H1 (cell line): ENCODE measurements at regions not wholly inside any gene's neighbourhood (a gene's known extent, or its start where the extent isn't known, plus 50 kb on each side); places are given as distances from the start of the nearest gene placed in this dataset.
"Not testable (repeated sequence)": the region's sequence is repeated elsewhere in the genome, so short reads cannot be mapped to it uniquely, and the experiment has no call there.

Source experiments
- CTCF ChIA-PET: fragments of 300-600 bp; sonication (Branson Sonifier 250); formaldehyde crosslinking; loops from one replicate; lab custom pipeline; 2021; ENCODE audit not compliant: partially characterized antibody; lab: Charles Lee
- POLR2A ChIA-PET: fragments of 300-600 bp; sonication (Branson Sonifier 250); formaldehyde crosslinking; loops from one replicate; lab custom pipeline; 2021; ENCODE audit warnings: inconsistent platforms; ENCODE audit not compliant: partially characterized antibody; lab: Charles Lee
- DNase-seq, 2 experiments: peaks; one replicate each; pipeline versions ENCODE4 v3.0.0 to v3.0.0-alpha.2; 2010 to 2022; ENCODE audit warnings: low spot score in 2 of 2, low read depth in 1 of 2, mixed read lengths in 1 of 2
- FAIRE-seq: peaks from 2 replicates; lab custom pipeline; 2011; peaks lifted over from hg19 to GRCh38; lab: Jason Lieb, UNC
- H2AFZ ChIP-seq: 2 replicates; pipeline ENCODE4 v1.8.1; 2012; ENCODE audit warnings: low read length, inconsistent platforms
- H2AK5ac ChIP-seq: 2 replicates; pipeline ENCODE4 v1.6.1; 2013; ENCODE audit warnings: low read depth, low read length
- H2BK120ac ChIP-seq: replicated peaks from 2 replicates; pipeline ENCODE3; 2013; ENCODE audit warnings: low read depth, low read length, inconsistent platforms
- H2BK12ac ChIP-seq: 2 replicates; pipeline ENCODE4 v1.6.1; 2013; ENCODE audit warnings: low read depth, low read length
- H2BK15ac ChIP-seq: 2 replicates; pipeline ENCODE4 v1.6.1; 2013; ENCODE audit warnings: low read length
- H2BK20ac ChIP-seq: 2 replicates; pipeline ENCODE4 v1.6.1; 2013; ENCODE audit warnings: low read length
- H2BK5ac ChIP-seq: 2 replicates; pipeline ENCODE4 v1.6.1; 2013; ENCODE audit warnings: low read depth, low read length
- H3K14ac ChIP-seq: 2 replicates; pipeline ENCODE4 v1.6.1; 2013; ENCODE audit warnings: inconsistent platforms; ENCODE audit not compliant: insufficient read length
- H3K18ac ChIP-seq: 2 replicates; pipeline ENCODE4 v1.6.1; 2013; ENCODE audit warnings: low read length; ENCODE audit errors: extremely low read depth
- H3K23ac ChIP-seq: 2 replicates; pipeline ENCODE4 v1.6.1; 2013; ENCODE audit warnings: inconsistent platforms; ENCODE audit not compliant: insufficient read length
- H3K23me2 ChIP-seq: 2 replicates; pipeline ENCODE4 v1.6.1; 2013; ENCODE audit warnings: low read depth, low read length
- H3K27ac ChIP-seq: 2 replicates; pipeline ENCODE4 v1.6.1; 2011; ENCODE audit warnings: low read depth, low read length, inconsistent platforms
- H3K27me3 ChIP-seq, 4 experiments: replicated peaks in 1 of 4; 1 replicate in 1 of 4; 2 replicates in 3 of 4; pipeline versions ENCODE4 v1.6.1 to v1.8.1; 2011 to 2013; ENCODE audit warnings: low read length in 3 of 4, mild to moderate bottlenecking in 3 of 4, inconsistent platforms in 2 of 4, mixed read lengths in 2 of 4, moderate library complexity in 1 of 4; ENCODE audit not compliant: control insufficient read depth in 3 of 4, insufficient read depth in 3 of 4; ENCODE audit errors: extremely low read depth in 1 of 4
- H3K36me3 ChIP-seq, 4 experiments: 2 replicates each; pipeline versions ENCODE4 v1.6.1 to v1.8.1; 2011 to 2013; ENCODE audit warnings: mild to moderate bottlenecking in 4 of 4, low read length in 3 of 4, moderate library complexity in 2 of 4, control low read depth in 1 of 4, inconsistent platforms in 1 of 4; ENCODE audit not compliant: insufficient read depth in 4 of 4, control insufficient read depth in 2 of 4
- H3K4ac ChIP-seq: replicated peaks from 2 replicates; pipeline ENCODE3; 2013; ENCODE audit warnings: low read length, low read depth, mixed read lengths, inconsistent platforms; ENCODE audit not compliant: insufficient read length
- H3K4me1 ChIP-seq, 4 experiments: replicated peaks in 1 of 4; 1 replicate in 1 of 4; 2 replicates in 3 of 4; pipeline versions ENCODE4 v1.6.1 to v1.8.1; 2011 to 2013; ENCODE audit warnings: low read length in 3 of 4, inconsistent platforms in 2 of 4, mixed read lengths in 1 of 4; ENCODE audit not compliant: insufficient read depth in 4 of 4, control insufficient read depth in 3 of 4
- H3K4me2 ChIP-seq, 2 experiments: 2 replicates each; pipeline versions ENCODE4 v1.6.1 to v1.8.1; 2011 to 2013; ENCODE audit warnings: low read depth in 2 of 2, low read length in 2 of 2, control low read depth in 1 of 2, inconsistent platforms in 1 of 2, mild to moderate bottlenecking in 1 of 2; ENCODE audit not compliant: insufficient read depth in 1 of 2
- H3K4me3 ChIP-seq, 4 experiments: fragments of 200-600, 300-600 bp in 1 of 4; sonication (generic), shearing (Covaris generic), sonication (Bioruptor Twin) in 1 of 4; 2 replicates each; pipeline versions ENCODE4 v1.5.1 to v1.8.1; 2011 to 2016; ENCODE audit warnings: low read length in 4 of 4, low read depth in 3 of 4, control low read depth in 2 of 4, inconsistent platforms in 2 of 4, mild to moderate bottlenecking in 2 of 4, mixed read lengths in 1 of 4, moderate library complexity in 1 of 4; ENCODE audit not compliant: insufficient read depth in 2 of 4; ENCODE audit errors: extremely low read depth in 1 of 4
- H3K56ac ChIP-seq: replicated peaks from 2 replicates; pipeline ENCODE3; 2013; ENCODE audit warnings: low read depth, mild to moderate bottlenecking, mixed read lengths, low read length, inconsistent platforms; ENCODE audit not compliant: insufficient read length
- H3K79me1 ChIP-seq: 2 replicates; pipeline ENCODE4 v1.6.1; 2013; ENCODE audit warnings: low read depth, low read length, control low read depth
- H3K79me2 ChIP-seq, 2 experiments: 2 replicates each; pipeline versions ENCODE4 v1.6.1 to v1.8.1; 2012 to 2013; ENCODE audit warnings: low read length in 2 of 2, mild to moderate bottlenecking in 2 of 2, inconsistent platforms in 1 of 2; ENCODE audit not compliant: insufficient read depth in 2 of 2, control insufficient read depth in 1 of 2
- H3K9ac ChIP-seq, 4 experiments: replicated peaks in 1 of 4; 1 replicate in 1 of 4; 2 replicates in 3 of 4; pipeline versions ENCODE4 v1.6.1 to v1.8.1; 2011 to 2013; ENCODE audit warnings: low read depth in 3 of 4, low read length in 3 of 4, control low read depth in 2 of 4, mild to moderate bottlenecking in 2 of 4, moderate library complexity in 2 of 4, inconsistent platforms in 1 of 4; ENCODE audit errors: extremely low read depth in 1 of 4
- H3K9me3 ChIP-seq, 2 experiments: 2 replicates each; pipeline versions ENCODE4 v1.6.1 to v1.8.1; 2012 to 2013; ENCODE audit warnings: mild to moderate bottlenecking in 2 of 2, moderate library complexity in 2 of 2, control low read depth in 1 of 2, inconsistent platforms in 1 of 2, low read depth in 1 of 2, low read length in 1 of 2, mixed read lengths in 1 of 2; ENCODE audit not compliant: insufficient read depth in 2 of 2
- H4K20me1 ChIP-seq, 2 experiments: replicated peaks in 1 of 2; 2 replicates each; pipeline versions ENCODE3 to v1.8.1; 2011 to 2013; ENCODE audit warnings: inconsistent platforms in 2 of 2, low read length in 2 of 2, mild to moderate bottlenecking in 1 of 2; ENCODE audit not compliant: insufficient read depth in 2 of 2, control insufficient read depth in 1 of 2
- H4K5ac ChIP-seq: 2 replicates; pipeline ENCODE4 v1.6.1; 2013; ENCODE audit warnings: low read length, low read depth, mixed read lengths, inconsistent platforms; ENCODE audit not compliant: insufficient read length
- H4K8ac ChIP-seq: 2 replicates; pipeline ENCODE4 v1.8.0; 2013; ENCODE audit warnings: mild to moderate bottlenecking, moderate library complexity, low read length, inconsistent platforms; ENCODE audit not compliant: insufficient read depth; ENCODE audit errors: extremely low read depth
- H4K91ac ChIP-seq: replicated peaks from 2 replicates; pipeline ENCODE3; 2013; ENCODE audit warnings: low read length, mixed read lengths, inconsistent platforms; ENCODE audit not compliant: insufficient read length
- WGBS, 2 experiments: shearing (Covaris generic) in 1 of 2; methylation state at CpG; one replicate each; pipeline versions ENCODE4 v1.1.6 to v1.1.7; 2013 to 2015; ENCODE audit warnings: low lambda C conversion rate in 2 of 2, mixed read lengths in 2 of 2, inconsistent platforms in 1 of 2, low coverage in 1 of 2, missing lambda C conversion rate in 1 of 2; ENCODE audit not compliant: insufficient replicate concordance in 2 of 2, insufficient coverage in 1 of 2, insufficient read length in 1 of 2; ENCODE audit errors: extremely low coverage in 1 of 2, missing lambda C conversion rate in 1 of 2; 5-methylcytosine and 5-hydroxymethylcytosine counted together

- POLR2A ChIA-PET, H3K27me3 ChIP-seq, H2BK120ac ChIP-seq, H3K18ac ChIP-seq, H3K23ac ChIP-seq, H2BK5ac ChIP-seq, DNase-seq, H3K14ac ChIP-seq, H3K79me2 ChIP-seq, H3K27ac ChIP-seq, FAIRE-seq, H2AK5ac ChIP-seq, H4K20me1 ChIP-seq, H3K79me1 ChIP-seq, H3K4me3 ChIP-seq, H3K9me3 ChIP-seq, H4K91ac ChIP-seq, H4K8ac ChIP-seq, H3K4me1 ChIP-seq, H4K5ac ChIP-seq, H3K36me3 ChIP-seq, H3K56ac ChIP-seq, H2BK20ac ChIP-seq, H2BK15ac ChIP-seq, H3K4me2 ChIP-seq, H3K23me2 ChIP-seq, H2BK12ac ChIP-seq, H3K9ac ChIP-seq, H2AFZ ChIP-seq, H3K4ac ChIP-seq: not testable (repeated sequence)
- WGBS, 2 experiments, result 93% methylated on average over 7 of the region's 9 CpGs; no CpG with 5 or more reads in 1 of the 2 experiments
- CTCF ChIA-PET, result interaction anchor here (1.0 kb wide), 1 partner anchor 11 kb away, joined by 5 read pairs; no protein-coding TSS in a partner anchor
Measured at GRCh38 chr14:44835928-44836327, 125.8 kb downstream of the KLHL28 start.
